Lower leg skin (tissue), 4 donors: ENCODE measurements at regions not wholly inside any gene's neighbourhood (a gene's known extent, or its start where the extent isn't known, plus 50 kb on each side); places are given as distances from the start of the nearest gene placed in this dataset.

Experiments used
- DNase-seq, 2 donors: peaks; one replicate each; pipeline ENCODE4 v3.0.0-alpha.2; 2019; ENCODE audit warnings: low spot score in 2 of 2
- H3K4me3 ChIP-seq: fragments of 200-600 bp; sonication (generic); 2 replicates; pipeline ENCODE4 v1.5.1; 2017; ENCODE audit warnings: mild to moderate bottlenecking, low read depth; ENCODE audit not compliant: poor library complexity, severe bottlenecking
- CTCF ChIP-seq, 3 donors: fragments of 450-650 bp; IDR thresholded peaks; one replicate each; pipeline ENCODE4 v1.5.1; 2016; ENCODE audit warnings: antibody characterized with exemption in 3 of 3, mild to moderate bottlenecking in 3 of 3, moderate library complexity in 2 of 3
- POLR2A ChIP-seq, 2 donors: fragments of 450-650 bp; IDR thresholded peaks; one replicate each; pipeline ENCODE4 v1.6.1; 2016 to 2017; ENCODE audit warnings: antibody characterized with exemption in 2 of 2, mild to moderate bottlenecking in 1 of 2, moderate library complexity in 1 of 2
- WGBS, 2 donors: methylation state at CpG; one replicate each; pipeline ENCODE4 v1.1.5; 2018; 5-methylcytosine and 5-hydroxymethylcytosine counted together
- intact Hi-C: fragments of 100-400 bp; cut with DNase I; formaldehyde crosslinking; loops from one replicate; pipeline ENCODE4 v1.15.0; 2023; ENCODE audit warnings: low total_unique reads

- intact Hi-C loops, result loop anchor here (10.0 kb wide), 1 partner anchor 335 kb away; the partner anchor contains the start of gene BTG1
- 86 to 92% methylated on average over 1 of the region's 1 CpG for WGBS, 2 donors
- no peak for DNase-seq
- TF ChIP-seq CTCF (IDR thresholded peaks at IDR 0.05) (no peak), POLR2A (IDR thresholded peaks at IDR 0.05) (no peak)
- H3K4me3 ChIP-seq, result no peak overlapping the region
These were observed 335.6 kb downstream of the BTG1 start for GRCh38 chr12:91810077-91810476.

- no peak for DNase-seq
- no peak overlapping the region for H3K4me3 ChIP-seq
- no peak for TF ChIP-seq CTCF (IDR thresholded peaks at IDR 0.05)
- intact Hi-C loops, result no loop called here
- 94 to 98% methylated on average over 4 to 5 of the region's 5 CpGs for WGBS, 2 donors
These were observed 340.6 kb downstream of the BTG1 start for GRCh38 chr12:91805031-91805430.

- no peak for TF ChIP-seq POLR2A (IDR thresholded peaks at IDR 0.05)
- no peak for TF ChIP-seq CTCF (IDR thresholded peaks at IDR 0.05)
- no peak overlapping the region for H3K4me3 ChIP-seq
- DNase-seq, result no peak
- WGBS, 2 donors, result 100% methylated on average over 1 of the region's 1 CpG
- intact Hi-C loops, result no loop called here
These were observed 341.1 kb downstream of the BTG1 start for GRCh38 chr12:91804533-91804932.

- 92 to 100% methylated on average over 1 of the region's 1 CpG for WGBS, 2 donors
- no peak for TF ChIP-seq CTCF (IDR thresholded peaks at IDR 0.05)
- TF ChIP-seq POLR2A (IDR thresholded peaks at IDR 0.05), result no peak
- intact Hi-C loops, result no loop called here
- H3K4me3 ChIP-seq, result no peak overlapping the region
- DNase-seq, result no peak
These were observed 344.6 kb downstream of the BTG1 start for GRCh38 chr12:91801048-91801447.

- intact Hi-C loops, result no loop called here
- DNase-seq, result no peak
- 95% methylated on average over 2 of the region's 2 CpGs for WGBS, 2 donors
- H3K4me3 ChIP-seq, result no peak overlapping the region
- TF ChIP-seq POLR2A (IDR thresholded peaks at IDR 0.05) (no peak), CTCF (IDR thresholded peaks at IDR 0.05) (no peak)
These were observed 352.0 kb downstream of the BTG1 start for GRCh38 chr12:91793676-91794075.

- 81 to 85% methylated on average over 1 of the region's 1 CpG for WGBS, 2 donors
- no peak for DNase-seq
- intact Hi-C loops, result no loop called here
- TF ChIP-seq CTCF (IDR thresholded peaks at IDR 0.05) (no peak), POLR2A (IDR thresholded peaks at IDR 0.05) (no peak)
- H3K4me3 ChIP-seq, result no peak overlapping the region
These were observed 353.0 kb downstream of the BTG1 start for GRCh38 chr12:91792597-91792996.
